Muscle of arm (tissue), 1 donor: ENCODE measurements at regions not wholly inside any gene's neighbourhood (a gene's known extent, or its start where the extent isn't known, plus 50 kb on each side); places are given as distances from the start of the nearest gene placed in this dataset.
"Not testable (repeated sequence)": the region's sequence is repeated elsewhere in the genome, so short reads cannot be mapped to it uniquely, and the experiment has no call there.

ENCODE experiments used
- DNase-seq: peaks from one replicate; pipeline ENCODE4 v3.0.0-alpha.2; 2013

DNA sequence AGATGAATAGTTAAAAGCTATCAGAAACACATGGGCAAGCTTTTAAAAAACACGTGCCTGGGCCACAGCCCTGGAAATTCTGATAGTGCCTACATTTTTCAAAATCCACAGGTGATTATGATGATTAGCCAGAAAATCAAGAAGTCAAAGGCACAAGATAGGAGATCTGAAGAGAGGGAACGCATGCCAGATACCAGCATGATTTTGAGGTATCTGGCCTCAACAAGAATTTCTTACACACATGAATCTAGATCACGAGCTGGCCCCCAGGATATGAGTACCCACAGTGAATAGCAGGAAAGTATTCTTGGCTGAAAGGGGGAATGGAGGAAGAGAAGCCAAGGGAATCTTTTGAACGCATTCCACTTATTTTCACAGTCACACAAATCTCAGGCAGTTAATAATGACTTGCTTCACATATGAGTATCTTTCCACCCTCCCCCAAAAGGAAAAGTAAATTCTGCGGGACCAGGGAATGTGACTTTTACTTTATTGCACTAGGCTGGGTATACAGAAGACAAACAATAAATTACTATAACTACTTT is 438.2 kb downstream of the BCAT1 start:
- DNase-seq: no peak

DNA sequence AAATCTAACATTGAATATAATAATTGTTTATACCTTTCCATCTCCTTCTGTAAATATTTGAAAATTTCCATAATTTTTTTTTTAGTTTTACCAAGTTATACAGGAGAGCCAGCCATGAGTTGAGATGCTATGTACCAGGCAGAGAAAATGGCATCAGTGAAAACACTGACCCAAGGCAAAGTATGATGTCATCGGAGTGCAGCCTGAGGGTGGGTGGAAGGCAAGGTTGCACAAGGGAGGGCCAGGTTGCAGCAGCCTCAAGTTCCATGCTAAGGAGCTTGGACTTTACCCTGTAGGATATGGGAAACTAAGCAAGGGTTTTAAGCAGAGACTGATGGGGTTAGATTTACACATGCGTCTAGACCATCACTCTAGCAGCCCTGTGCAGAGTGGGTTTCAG is 441.1 kb downstream of the BCAT1 start:
- no peak for DNase-seq

DNA sequence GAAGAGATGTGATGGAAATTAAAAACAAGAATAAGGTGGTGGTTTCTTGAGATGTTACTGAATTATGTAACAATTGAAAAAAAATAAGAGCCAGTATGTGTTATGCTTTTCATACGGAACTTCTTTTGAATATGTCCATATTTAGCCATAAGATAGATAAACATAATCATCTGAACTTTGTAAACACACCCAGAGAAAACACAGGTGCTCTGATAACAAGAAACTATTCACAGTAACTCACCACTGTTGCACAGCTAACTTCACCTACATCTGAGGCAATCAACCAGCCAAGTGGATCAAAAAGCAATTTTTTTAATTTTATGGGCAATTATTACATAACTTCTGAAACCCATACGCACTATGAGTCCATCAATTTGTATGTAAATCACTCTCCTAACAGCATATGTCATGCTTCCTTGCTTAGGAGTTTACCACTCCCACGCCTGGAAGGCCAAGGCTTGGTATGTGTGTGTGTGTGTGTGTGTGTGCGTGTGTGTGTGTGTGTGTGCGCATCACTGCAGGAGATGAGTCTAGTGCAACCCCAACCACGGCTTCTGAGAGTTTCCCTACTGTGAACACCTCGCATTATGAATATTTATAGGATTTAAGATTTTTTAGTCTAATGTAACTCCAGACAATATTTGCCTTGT is 443.4 kb downstream of the BCAT1 start:
- no peak for DNase-seq

GRCh38 chr12:24503477-24503876 is 445.4 kb downstream of the BCAT1 start:
- DNase-seq: not testable (repeated sequence)

GRCh38 chr12:24500831-24501230 is 448.1 kb downstream of the BCAT1 start:
- DNase-seq: no peak

GRCh38 chr12:24500421-24500820 is 448.5 kb downstream of the BCAT1 start:
- DNase-seq: no peak

DNA sequence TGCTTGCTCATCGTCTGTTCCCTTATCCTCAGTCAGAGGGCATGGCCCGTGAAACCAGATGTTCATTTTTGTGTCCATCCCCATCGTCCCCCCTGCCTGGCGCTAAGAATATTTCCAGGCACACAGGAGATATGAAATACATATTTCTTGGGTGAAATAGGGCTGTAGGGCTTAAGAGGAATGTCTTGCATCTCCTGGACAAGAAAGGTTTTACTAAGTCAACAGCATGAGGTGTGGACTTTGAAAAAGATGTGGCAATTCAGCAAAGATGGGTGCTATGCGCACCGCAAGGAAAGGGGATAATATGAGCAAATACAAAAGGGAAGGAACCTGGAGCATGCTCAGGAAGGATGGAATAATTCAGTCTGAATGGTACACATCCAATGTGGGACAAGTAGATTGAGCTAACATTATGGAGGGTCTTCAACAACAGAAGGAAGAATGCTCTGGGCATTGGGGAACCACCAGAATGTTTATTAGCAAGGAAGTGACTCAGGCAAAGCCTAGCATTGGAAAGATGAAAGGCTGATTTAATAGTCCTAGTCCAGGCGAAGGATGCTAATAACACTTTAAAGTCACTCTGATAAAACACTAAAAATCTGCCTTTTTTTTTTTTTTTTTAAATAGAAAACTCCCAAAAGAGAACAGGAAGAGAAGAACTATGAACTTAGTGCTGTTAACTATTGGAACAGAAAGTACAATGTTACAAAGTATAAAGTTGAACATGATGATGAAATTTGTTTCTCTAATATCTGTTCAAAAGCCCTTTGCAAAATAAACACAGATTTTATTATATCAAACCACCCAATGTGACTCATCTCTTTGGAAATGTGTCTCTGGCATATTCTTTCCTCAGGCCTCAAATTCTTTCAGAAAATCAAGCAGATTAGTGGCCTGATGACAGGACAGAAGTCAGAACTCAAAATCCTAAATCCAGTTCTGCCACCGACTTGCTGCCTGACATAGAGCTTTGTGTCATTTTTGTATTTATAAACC is 449.5 kb downstream of the BCAT1 start:
- no peak for DNase-seq

DNA sequence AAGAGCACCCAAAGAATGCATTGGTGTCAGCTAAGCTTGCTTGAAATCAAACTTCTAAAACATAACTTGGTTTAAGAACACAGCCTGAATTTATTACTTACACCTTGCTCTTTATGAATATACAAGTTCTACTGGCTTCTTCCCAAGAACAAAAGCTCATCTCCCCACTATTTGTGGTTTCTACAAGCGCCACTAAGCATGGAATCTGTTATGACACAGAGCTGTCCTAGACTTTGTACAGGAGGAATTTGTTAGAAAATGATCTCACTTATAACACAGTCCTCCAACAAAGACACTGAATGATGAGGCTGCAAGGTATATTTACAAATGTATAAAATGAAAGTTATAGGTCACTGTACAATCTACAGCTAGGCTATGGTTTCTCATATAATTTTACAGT is 452.1 kb downstream of the BCAT1 start:
- DNase-seq: no peak

DNA sequence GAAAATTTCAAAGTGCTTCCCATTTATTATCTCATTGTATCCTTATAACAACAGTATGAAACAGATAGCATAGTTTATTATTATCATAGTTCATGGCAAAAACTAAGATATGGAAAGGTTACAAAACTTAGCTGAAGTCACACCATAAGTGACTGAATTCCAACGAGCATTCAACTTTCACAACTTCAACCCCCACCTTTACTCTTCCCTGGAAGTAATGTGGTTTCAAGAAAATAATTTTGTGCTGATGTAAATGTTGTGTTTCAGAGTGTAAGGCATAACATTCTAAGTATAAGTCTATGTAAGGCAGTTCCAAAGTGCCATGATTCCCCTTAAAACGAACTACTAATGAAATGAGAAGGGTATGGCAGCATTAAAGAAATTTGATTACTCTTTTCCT is 454.5 kb downstream of the BCAT1 start:
- DNase-seq: no peak

GRCh38 chr12:24491968-24492367 is 456.9 kb downstream of the BCAT1 start:
- no peak for DNase-seq

DNA sequence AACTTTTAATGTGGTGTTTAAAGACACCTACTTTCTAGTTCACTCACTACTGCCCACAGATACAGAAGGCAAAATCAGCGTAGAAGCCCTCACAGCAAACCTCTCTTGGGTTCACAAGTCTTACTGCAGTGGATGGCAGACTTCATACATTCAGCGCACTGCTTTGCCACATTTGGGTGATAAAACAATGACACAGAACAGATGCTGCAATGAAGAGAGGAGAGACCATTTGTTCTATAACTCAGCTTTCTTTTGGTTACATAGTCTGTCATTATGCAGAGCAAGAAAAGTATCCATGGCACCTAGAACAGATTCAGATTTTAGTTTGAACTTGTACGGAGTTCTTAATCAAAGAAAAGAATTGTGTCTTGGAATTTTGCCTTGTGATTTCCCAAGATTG is 459.0 kb downstream of the BCAT1 start:
- no peak for DNase-seq

DNA sequence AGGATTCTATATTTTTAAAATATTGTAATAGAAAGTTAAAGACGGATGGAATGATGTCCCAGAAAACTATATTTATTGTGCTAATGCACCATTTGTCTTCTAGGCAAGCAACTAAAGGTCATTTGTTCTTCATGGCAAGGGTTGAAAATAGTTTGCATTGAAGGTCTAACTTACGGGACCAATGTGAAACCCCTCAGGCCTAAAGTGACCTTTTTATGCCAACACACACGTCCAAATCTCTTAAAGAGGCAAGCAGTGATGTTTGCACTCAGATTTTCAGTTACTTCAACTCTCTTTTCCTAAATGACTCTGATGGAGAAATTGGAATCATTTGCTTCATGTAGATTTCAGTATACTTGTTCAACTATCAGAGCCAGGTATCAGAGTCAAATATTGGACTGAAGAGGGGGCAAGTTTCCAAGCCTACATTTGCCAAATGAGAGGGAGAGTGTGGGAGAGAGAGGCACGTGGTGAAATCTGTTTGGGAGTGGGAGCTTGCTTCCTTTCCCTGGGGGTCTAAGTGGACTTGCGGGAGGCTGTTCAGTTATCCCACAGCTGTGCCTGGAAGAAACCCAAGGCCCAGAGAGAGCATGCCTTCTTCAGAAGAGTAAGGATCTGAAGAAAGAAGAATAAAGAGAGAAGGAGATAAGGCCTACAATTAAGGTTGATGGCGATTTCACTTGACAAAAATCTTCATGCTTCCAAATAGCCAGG is 459.8 kb downstream of the BCAT1 start:
- no peak for DNase-seq

- no peak for DNase-seq
Measured at GRCh38 chr12:24488091-24488596, 460.8 kb downstream of the BCAT1 start.

DNA sequence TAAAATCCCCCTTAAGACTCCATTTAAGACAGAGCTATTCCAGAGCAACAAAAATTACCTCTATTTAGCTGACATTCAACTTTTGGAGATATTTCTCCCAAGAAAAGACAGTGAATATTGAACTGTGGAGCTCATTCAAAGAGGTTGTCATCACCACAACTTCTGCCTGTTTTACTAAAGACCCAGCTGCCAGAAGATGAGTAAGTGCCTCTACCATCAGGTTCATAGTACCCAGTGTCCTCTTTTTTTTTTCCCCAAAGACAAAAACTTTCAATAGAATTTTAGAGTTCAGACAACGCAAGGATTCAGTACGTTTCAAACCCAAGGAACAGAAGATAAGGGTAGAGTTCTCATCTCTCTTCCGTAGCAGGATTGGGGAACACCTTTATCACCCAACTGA is 461.3 kb downstream of the BCAT1 start:
- no peak for DNase-seq

- no peak for DNase-seq
Measured at GRCh38 chr12:24483732-24484131, 465.2 kb downstream of the BCAT1 start.

GRCh38 chr12:24482882-24483604 is 465.9 kb downstream of the BCAT1 start:
- no peak for DNase-seq

- no peak for DNase-seq
Measured at GRCh38 chr12:24482044-24482443, 466.9 kb downstream of the BCAT1 start.

DNA sequence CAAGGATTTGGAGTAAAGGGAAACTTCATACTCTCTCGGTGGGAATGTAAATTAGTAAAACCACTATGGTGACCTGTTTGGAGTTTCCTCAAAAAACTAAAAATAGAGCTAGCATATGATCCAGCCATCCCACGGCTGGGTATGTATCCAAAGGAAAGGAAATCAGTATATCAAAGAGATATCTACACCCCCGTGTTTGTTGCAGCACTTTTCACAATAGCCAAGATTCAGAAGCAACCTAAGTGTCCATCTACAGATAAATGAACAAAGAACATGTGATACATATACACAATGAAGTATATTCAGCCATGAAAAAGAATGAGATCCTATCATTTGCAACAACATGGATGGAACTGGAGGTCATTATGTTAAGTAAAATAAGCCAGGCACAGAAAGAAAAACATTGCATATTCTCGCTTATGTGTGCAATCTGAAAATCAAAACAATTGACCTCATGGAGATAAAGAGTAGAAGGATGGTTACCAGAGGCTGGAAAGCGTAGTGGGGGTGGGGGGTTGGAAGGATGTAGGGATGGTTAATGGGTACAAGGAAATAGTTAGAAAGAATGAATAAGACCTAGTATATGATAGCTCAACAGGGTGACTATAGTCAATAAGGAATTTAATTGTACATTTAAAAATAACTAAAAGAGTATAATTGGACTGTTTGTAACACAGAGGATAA is 468.0 kb downstream of the BCAT1 start:
- DNase-seq: no peak

DNA sequence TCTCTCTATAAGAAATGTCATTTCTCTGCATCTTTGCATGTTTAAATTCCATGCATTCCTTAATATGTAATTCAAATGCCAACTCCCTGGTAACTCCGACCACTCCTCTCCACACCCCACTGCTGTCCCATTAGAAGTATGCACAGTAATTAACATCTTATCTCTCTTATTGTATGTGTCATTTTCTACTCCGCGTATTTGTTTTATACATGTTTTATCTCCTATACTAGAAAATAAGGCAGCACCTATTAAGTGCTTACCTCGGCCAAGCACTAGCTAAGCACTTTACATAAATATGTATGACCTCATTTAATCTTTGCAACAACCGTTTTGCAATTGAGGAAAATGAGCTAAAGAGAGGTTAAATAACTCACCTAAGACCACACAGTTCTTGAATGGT is 469.8 kb downstream of the BCAT1 start:
- DNase-seq: no peak

- DNase-seq: no peak
Measured at GRCh38 chr12:24478254-24478653, 470.6 kb downstream of the BCAT1 start.

GRCh38 chr12:24476310-24476709 is 472.6 kb downstream of the BCAT1 start:
- DNase-seq: no peak
